ENCODE measurements at regions not wholly inside any gene's neighbourhood (a gene's known extent, or its start where the extent isn't known, plus 50 kb on each side); places are given as distances from the start of the nearest gene placed in this dataset.

GRCh38 chr2:41836948-41837347 is 210.9 kb upstream of the PKDCC start:
- H3K27me3 Mint-ChIP-seq (ENCODE audit: low read depth, unreplicated experiment) = peaks cover 29% of the 10 kb centered on the region
- H3K36me3 Mint-ChIP-seq (ENCODE audit: low read depth, unreplicated experiment) = no peaks in the 10 kb centered on the region

GRCh38 chr2:41837610-41838009 is 210.2 kb upstream of the PKDCC start:
- H3K36me3 Mint-ChIP-seq (ENCODE audit: low read depth, unreplicated experiment) = no peaks in the 10 kb centered on the region
- H3K4me3 Mint-ChIP-seq (ENCODE audit: unreplicated experiment) = no peak overlapping the region
- no peak overlapping the region for H3K27ac ChIP-seq (ENCODE audit: low read depth, low read length)
- no peaks in the 10 kb centered on the region for H4K20me1 ChIP-seq (ENCODE audit: insufficient read depth, low read length)
- no peaks in the 10 kb centered on the region for H3K9me3 Mint-ChIP-seq (ENCODE audit: unreplicated experiment)
- H3K27ac Mint-ChIP-seq (ENCODE audit: unreplicated experiment) = no peak overlapping the region
- peaks cover 3% of the 10 kb centered on the region for H3K27me3 ChIP-seq (ENCODE audit: insufficient read depth, low read length)
- no peak overlapping the region for H3K9ac ChIP-seq (ENCODE audit: low read length)
- H3K4me1 Mint-ChIP-seq (ENCODE audit: low read depth, unreplicated experiment) = no peaks in the 10 kb centered on the region
- H3K36me3 ChIP-seq (ENCODE audit: insufficient read depth, low read length) = no peaks in the 10 kb centered on the region
- H3K27me3 Mint-ChIP-seq (ENCODE audit: low read depth, unreplicated experiment) = peaks cover 27% of the 10 kb centered on the region
- DNase-seq (ENCODE audit: low read depth) = no peak
- no peak for FAIRE-seq
- H3K4me3 ChIP-seq (ENCODE audit: insufficient read depth, low read depth, low read length) = no peak overlapping the region
- H2AFZ ChIP-seq (ENCODE audit: low read depth, low read length) = no peak overlapping the region
- no peak overlapping the region for H3K4me2 ChIP-seq (ENCODE audit: low read length)
- H3K4me1 ChIP-seq (ENCODE audit: insufficient read depth, low read length) = no peaks in the 10 kb centered on the region
- no peaks in the 10 kb centered on the region for H3K9me3 ChIP-seq (ENCODE audit: insufficient read depth, low read depth, low read length)
- no peaks in the 10 kb centered on the region for H3K79me2 ChIP-seq (ENCODE audit: insufficient read depth, low read length)
- TF ChIP-seq CTCF (IDR thresholded peaks at IDR 0.05; ENCODE audit: insufficient read depth, low read depth, low read length) = no peak
- no peak for TF ChIP-seq EZH2 (IDR thresholded peaks at IDR 0.05; ENCODE audit: insufficient read depth, low read length)

More at GRCh38 chr2:41836948-41837347, 210.9 kb upstream of the PKDCC start:
- H2AFZ ChIP-seq (ENCODE audit: low read depth, low read length) = no peak overlapping the region
- H3K27me3 ChIP-seq (ENCODE audit: insufficient read depth, low read length) = peaks cover 3% of the 10 kb centered on the region
- no peaks in the 10 kb centered on the region for H4K20me1 ChIP-seq (ENCODE audit: insufficient read depth, low read length)
- H3K9me3 ChIP-seq (ENCODE audit: insufficient read depth, low read depth, low read length) = no peaks in the 10 kb centered on the region
- no peak overlapping the region for H3K27ac ChIP-seq (ENCODE audit: low read depth, low read length)
- H3K9me3 Mint-ChIP-seq (ENCODE audit: unreplicated experiment) = no peaks in the 10 kb centered on the region
- H3K4me2 ChIP-seq (ENCODE audit: low read length) = no peak overlapping the region
- no peaks in the 10 kb centered on the region for H3K79me2 ChIP-seq (ENCODE audit: insufficient read depth, low read length)
- H3K36me3 ChIP-seq (ENCODE audit: insufficient read depth, low read length) = no peaks in the 10 kb centered on the region
- FAIRE-seq = no peak
- no peaks in the 10 kb centered on the region for H3K4me1 Mint-ChIP-seq (ENCODE audit: low read depth, unreplicated experiment)
- no peak overlapping the region for H3K9ac ChIP-seq (ENCODE audit: low read length)
- no peaks in the 10 kb centered on the region for H3K4me1 ChIP-seq (ENCODE audit: insufficient read depth, low read length)
- TF ChIP-seq CTCF (IDR thresholded peaks at IDR 0.05; ENCODE audit: insufficient read depth, low read depth, low read length) = no peak
- no peak for TF ChIP-seq EZH2 (IDR thresholded peaks at IDR 0.05; ENCODE audit: insufficient read depth, low read length)
- DNase-seq (ENCODE audit: low read depth) = peak; percentile 36
- no peak overlapping the region for H3K4me3 Mint-ChIP-seq (ENCODE audit: unreplicated experiment)
- no peak overlapping the region for H3K27ac Mint-ChIP-seq (ENCODE audit: unreplicated experiment)
- no peak overlapping the region for H3K4me3 ChIP-seq (ENCODE audit: insufficient read depth, low read depth, low read length)

GRCh38 chr2:41840702-41841551 is 206.9 kb upstream of the PKDCC start:
- Histone ChIP-seq H3K36me3 (ENCODE audit: insufficient read depth, low read length) (no peaks in the 10 kb centered on the region), H3K4me3 (ENCODE audit: insufficient read depth, low read depth, low read length) (peak overlapping the region; percentile 95), H3K27me3 (ENCODE audit: insufficient read depth, low read length) (peaks cover 10% of the 10 kb centered on the region), H4K20me1 (ENCODE audit: insufficient read depth, low read length) (no peaks in the 10 kb centered on the region), H3K4me2 (ENCODE audit: low read length) (peak overlapping the region; percentile 97), H2AFZ (ENCODE audit: low read depth, low read length) (peak overlapping the region; percentile 99), H3K4me1 (ENCODE audit: insufficient read depth, low read length) (no peaks in the 10 kb centered on the region), H3K9me3 (ENCODE audit: insufficient read depth, low read depth, low read length) (no peaks in the 10 kb centered on the region), H3K27ac (ENCODE audit: low read depth, low read length) (peak overlapping the region; percentile 45), H3K79me2 (ENCODE audit: insufficient read depth, low read length) (no peaks in the 10 kb centered on the region), H3K9ac (ENCODE audit: low read length) (peak overlapping the region; percentile 83)
- Mint-ChIP-seq H3K9me3 (ENCODE audit: unreplicated experiment) (no peaks in the 10 kb centered on the region), H3K4me3 (ENCODE audit: unreplicated experiment) (peak overlapping the region; percentile 96), H3K4me1 (ENCODE audit: low read depth, unreplicated experiment) (no peaks in the 10 kb centered on the region), H3K36me3 (ENCODE audit: low read depth, unreplicated experiment) (no peaks in the 10 kb centered on the region), H3K27me3 (ENCODE audit: low read depth, unreplicated experiment) (peaks cover 32% of the 10 kb centered on the region), H3K27ac (ENCODE audit: unreplicated experiment) (peak overlapping the region; percentile 77)
- TF ChIP-seq EZH2 (IDR thresholded peaks at IDR 0.05; ENCODE audit: insufficient read depth, low read length) = no peak
- peak; percentile 92 for TF ChIP-seq CTCF (IDR thresholded peaks at IDR 0.05; ENCODE audit: insufficient read depth, low read depth, low read length)
- DNase-seq (ENCODE audit: low read depth) (peak; percentile 92), FAIRE-seq (peak; percentile 86)

Measured in astrocyte (in vitro differentiated cells and primary cell).